GM12873 (cell line): ENCODE measurements at regions not wholly inside any gene's neighbourhood (a gene's known extent, or its start where the extent isn't known, plus 50 kb on each side); places are given as distances from the start of the nearest gene placed in this dataset.

Experiments used
- TF ChIP-seq, protein P1 (sequence below): IDR thresholded peaks from 2 replicates; pipeline ENCODE4 v1.5.1; 2012; ENCODE audit warnings: low read depth, mild to moderate bottlenecking, moderate library complexity, low read length, control low read depth; ENCODE audit not compliant: insufficient read depth; ENCODE audit errors: missing control alignments

DNA sequence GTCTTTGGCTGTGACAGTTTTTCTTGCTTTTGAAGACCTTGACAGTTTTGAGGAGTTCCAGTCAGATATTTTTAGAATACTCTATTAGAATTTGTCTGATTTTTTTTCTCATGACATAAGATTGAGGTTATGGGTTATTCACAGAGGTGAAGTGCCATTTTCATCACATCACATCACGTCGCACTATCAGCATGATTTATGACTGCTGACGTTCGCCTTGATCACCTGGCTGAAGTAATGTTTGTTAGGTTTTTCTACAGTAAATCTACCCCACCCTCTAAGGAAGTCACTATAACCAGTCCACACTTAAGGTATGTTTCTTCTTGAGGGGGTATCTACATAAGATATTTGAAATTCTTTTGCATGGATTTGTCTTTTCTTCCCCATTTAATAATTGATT lies 169.7 kb downstream of the NDFIP2 start:
- TF ChIP-seq, protein P1, sequence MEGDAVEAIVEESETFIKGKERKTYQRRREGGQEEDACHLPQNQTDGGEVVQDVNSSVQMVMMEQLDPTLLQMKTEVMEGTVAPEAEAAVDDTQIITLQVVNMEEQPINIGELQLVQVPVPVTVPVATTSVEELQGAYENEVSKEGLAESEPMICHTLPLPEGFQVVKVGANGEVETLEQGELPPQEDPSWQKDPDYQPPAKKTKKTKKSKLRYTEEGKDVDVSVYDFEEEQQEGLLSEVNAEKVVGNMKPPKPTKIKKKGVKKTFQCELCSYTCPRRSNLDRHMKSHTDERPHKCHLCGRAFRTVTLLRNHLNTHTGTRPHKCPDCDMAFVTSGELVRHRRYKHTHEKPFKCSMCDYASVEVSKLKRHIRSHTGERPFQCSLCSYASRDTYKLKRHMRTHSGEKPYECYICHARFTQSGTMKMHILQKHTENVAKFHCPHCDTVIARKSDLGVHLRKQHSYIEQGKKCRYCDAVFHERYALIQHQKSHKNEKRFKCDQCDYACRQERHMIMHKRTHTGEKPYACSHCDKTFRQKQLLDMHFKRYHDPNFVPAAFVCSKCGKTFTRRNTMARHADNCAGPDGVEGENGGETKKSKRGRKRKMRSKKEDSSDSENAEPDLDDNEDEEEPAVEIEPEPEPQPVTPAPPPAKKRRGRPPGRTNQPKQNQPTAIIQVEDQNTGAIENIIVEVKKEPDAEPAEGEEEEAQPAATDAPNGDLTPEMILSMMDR: no peak

GRCh38 chr13:79648191-79648590 lies 167.2 kb downstream of the NDFIP2 start:
- TF ChIP-seq, protein P1: no peak

GRCh38 chr13:79647533-79647932 lies 166.6 kb downstream of the NDFIP2 start:
- TF ChIP-seq, protein P1: no peak

DNA sequence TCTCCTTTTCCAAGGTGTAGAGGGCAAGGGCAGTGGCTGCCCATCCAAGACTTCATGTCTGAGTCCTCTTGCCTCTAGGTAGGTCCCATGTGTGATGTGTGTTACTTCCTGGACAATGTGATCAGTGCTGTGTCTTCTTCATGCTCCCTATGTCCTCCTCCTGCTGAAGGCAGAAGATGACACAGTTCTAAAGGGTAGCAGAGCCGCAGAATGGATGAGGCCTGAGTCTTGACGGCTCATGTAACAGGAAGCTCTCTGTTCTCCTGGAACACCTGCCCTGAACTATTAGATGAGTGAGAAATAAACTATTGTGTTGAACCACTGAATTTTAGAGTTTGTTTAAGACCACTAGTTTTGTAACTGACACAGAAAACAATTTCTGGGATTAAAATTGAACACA lies 165.9 kb downstream of the NDFIP2 start:
- TF ChIP-seq, protein P1: no peak

- TF ChIP-seq, protein P1: no peak
Measured at GRCh38 chr13:79645569-79645968, 164.6 kb downstream of the NDFIP2 start.

DNA sequence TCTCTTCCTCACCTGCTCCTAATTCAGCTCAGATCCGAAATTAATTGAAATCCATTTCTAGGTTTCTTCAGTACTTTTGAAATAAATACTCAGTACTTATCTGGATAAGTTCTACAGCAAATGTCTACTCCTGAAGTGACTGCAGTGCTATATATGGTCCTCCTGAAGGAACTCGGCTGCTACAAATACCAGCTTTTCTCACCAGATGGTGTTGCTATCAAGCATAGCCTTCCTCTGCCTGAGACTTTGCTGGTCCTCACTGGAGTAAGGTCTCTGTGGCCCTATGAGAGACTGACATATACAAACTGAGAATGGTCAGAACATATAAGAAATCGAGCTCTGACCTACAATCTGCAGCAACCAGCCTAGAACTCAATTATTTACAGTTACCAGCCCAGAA lies 161.6 kb downstream of the NDFIP2 start:
- TF ChIP-seq, protein P1: no peak

- TF ChIP-seq, protein P1: no peak
Measured at GRCh38 chr13:79637133-79637763, 156.3 kb downstream of the NDFIP2 start.
